GM12892 (cell line): ENCODE measurements at regions not wholly inside any gene's neighbourhood (a gene's known extent, or its start where the extent isn't known, plus 50 kb on each side); places are given as distances from the start of the nearest gene placed in this dataset.

ENCODE experiments used
- POLR2A ChIP-seq: IDR thresholded peaks from 2 replicates; pipeline ENCODE4 v1.6.1; 2011; ENCODE audit warnings: low read depth, low read length, control low read depth
- POLR2AphosphoS5 ChIP-seq: IDR thresholded peaks from 2 replicates; pipeline ENCODE4 v1.6.1; 2011; ENCODE audit warnings: low read depth, low read length, control low read depth

DNA sequence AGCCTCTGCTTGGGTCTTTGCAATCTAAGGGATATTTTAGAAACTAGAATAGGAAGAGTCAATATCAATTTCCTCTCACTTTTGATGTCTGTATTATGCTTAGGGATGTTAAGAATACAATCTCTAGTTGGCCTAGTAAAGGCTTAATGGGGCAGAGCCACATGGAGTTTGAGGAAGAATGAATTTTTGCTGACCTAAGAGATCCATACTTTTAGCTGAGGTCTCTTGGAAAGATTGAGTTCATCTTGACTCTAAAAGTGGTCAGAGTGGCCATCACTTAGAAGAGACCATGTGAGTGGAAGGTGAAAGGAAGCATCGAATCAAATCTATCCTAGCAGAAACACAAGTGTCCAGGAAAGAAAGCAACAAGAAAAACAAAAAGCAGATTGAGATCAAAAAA lies 92.2 kb upstream of the SLC28A3 start:
- TF ChIP-seq POLR2A (no peak), POLR2AphosphoS5 (no peak)
